Nephron (organoid): ENCODE measurements at regions not wholly inside any gene's neighbourhood (a gene's known extent, or its start where the extent isn't known, plus 50 kb on each side); places are given as distances from the start of the nearest gene placed in this dataset.

ENCODE experiments used
- H3K27ac Mint-ChIP-seq, 3 experiments: 2 replicates each; pipeline ENCODE4 v1.8.0; 2020; ENCODE audit warnings: mixed read lengths in 3 of 3, mild to moderate bottlenecking in 2 of 3, moderate library complexity in 1 of 3
- H3K27me3 Mint-ChIP-seq: 2 replicates; pipeline ENCODE4 v1.8.0; 2021; ENCODE audit warnings: low read depth, mild to moderate bottlenecking, moderate library complexity, mixed read lengths
- H3K36me3 Mint-ChIP-seq: 2 replicates; pipeline ENCODE4 v1.8.0; 2020; ENCODE audit warnings: low read depth, mixed read lengths
- H3K4me1 Mint-ChIP-seq: 2 replicates; pipeline ENCODE4 v1.8.0; 2020; ENCODE audit warnings: mixed read lengths
- H3K4me3 Mint-ChIP-seq, 3 experiments: 2 replicates each; pipeline ENCODE4 v1.8.0; 2020; ENCODE audit warnings: mild to moderate bottlenecking in 3 of 3, mixed read lengths in 3 of 3, moderate library complexity in 2 of 3
- H3K9me3 Mint-ChIP-seq: 2 replicates; pipeline ENCODE4 v1.8.0; 2020; ENCODE audit warnings: mixed read lengths
- TF ChIP-seq, protein P1 (sequence below), 3 experiments: fragments of 200-600 bp; sonication (generic); IDR thresholded peaks; one replicate each; pipeline ENCODE4 v1.5.0; 2021; ENCODE audit warnings: antibody characterized with exemption in 3 of 3; ENCODE audit not compliant: unreplicated experiment in 3 of 3

DNA sequence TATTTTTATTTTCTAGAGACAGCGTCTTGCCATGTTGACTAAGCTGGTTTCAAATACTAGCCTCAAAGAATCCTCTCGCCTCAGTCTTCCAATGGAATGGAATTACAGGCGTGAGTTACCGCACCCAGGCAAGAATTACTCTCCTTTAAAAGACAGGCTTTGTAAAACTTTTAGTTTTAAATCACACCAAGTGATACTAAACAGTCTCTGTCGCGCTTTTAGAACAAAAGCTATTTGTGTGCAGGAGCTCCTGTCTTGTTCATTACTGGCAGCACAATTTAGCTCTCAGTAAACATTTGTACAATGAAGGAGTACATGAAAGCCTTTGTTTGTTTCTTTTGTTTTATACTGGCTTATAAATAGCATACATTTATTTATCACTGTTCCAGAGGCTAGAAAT, 1719.2 kb upstream of the PIK3C3 start:
- peaks cover 9% of the 10 kb centered on the region for H3K9me3 Mint-ChIP-seq
- TF ChIP-seq, protein P1, sequence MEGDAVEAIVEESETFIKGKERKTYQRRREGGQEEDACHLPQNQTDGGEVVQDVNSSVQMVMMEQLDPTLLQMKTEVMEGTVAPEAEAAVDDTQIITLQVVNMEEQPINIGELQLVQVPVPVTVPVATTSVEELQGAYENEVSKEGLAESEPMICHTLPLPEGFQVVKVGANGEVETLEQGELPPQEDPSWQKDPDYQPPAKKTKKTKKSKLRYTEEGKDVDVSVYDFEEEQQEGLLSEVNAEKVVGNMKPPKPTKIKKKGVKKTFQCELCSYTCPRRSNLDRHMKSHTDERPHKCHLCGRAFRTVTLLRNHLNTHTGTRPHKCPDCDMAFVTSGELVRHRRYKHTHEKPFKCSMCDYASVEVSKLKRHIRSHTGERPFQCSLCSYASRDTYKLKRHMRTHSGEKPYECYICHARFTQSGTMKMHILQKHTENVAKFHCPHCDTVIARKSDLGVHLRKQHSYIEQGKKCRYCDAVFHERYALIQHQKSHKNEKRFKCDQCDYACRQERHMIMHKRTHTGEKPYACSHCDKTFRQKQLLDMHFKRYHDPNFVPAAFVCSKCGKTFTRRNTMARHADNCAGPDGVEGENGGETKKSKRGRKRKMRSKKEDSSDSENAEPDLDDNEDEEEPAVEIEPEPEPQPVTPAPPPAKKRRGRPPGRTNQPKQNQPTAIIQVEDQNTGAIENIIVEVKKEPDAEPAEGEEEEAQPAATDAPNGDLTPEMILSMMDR (IDR thresholded peaks at IDR 0.05; ENCODE audit: unreplicated experiment in 3 of 3) = no peak
- no peak overlapping the region for H3K4me3 Mint-ChIP-seq
- no peaks in the 10 kb centered on the region for H3K27me3 Mint-ChIP-seq
- peaks cover 6% of the 10 kb centered on the region for H3K36me3 Mint-ChIP-seq
- peaks cover 4% of the 10 kb centered on the region for H3K4me1 Mint-ChIP-seq
- H3K27ac Mint-ChIP-seq = no peak overlapping the region

GRCh38 chr18:40235323-40235722, 1719.7 kb upstream of the PIK3C3 start:
- Mint-ChIP-seq H3K9me3 (peaks cover 9% of the 10 kb centered on the region), H3K4me1 (peaks cover 4% of the 10 kb centered on the region), H3K27me3 (no peaks in the 10 kb centered on the region), H3K27ac (no peak overlapping the region), H3K36me3 (peaks cover 6% of the 10 kb centered on the region), H3K4me3 (no peak overlapping the region)
- TF ChIP-seq, protein P1 (IDR thresholded peaks at IDR 0.05; ENCODE audit: unreplicated experiment in 3 of 3) = no peak

- Mint-ChIP-seq H3K4me3 (no peak overlapping the region), H3K9me3 (peaks cover 9% of the 10 kb centered on the region), H3K27me3 (no peaks in the 10 kb centered on the region), H3K36me3 (peaks cover 6% of the 10 kb centered on the region), H3K27ac (peak overlapping the region in 2 of 3 experiments; percentile 26 to 30), H3K4me1 (peaks cover 4% of the 10 kb centered on the region)
- TF ChIP-seq, protein P1 (IDR thresholded peaks at IDR 0.05; ENCODE audit: unreplicated experiment in 3 of 3) = no peak
These were observed 1721.0 kb upstream of the PIK3C3 start for GRCh38 chr18:40233931-40234616.

DNA sequence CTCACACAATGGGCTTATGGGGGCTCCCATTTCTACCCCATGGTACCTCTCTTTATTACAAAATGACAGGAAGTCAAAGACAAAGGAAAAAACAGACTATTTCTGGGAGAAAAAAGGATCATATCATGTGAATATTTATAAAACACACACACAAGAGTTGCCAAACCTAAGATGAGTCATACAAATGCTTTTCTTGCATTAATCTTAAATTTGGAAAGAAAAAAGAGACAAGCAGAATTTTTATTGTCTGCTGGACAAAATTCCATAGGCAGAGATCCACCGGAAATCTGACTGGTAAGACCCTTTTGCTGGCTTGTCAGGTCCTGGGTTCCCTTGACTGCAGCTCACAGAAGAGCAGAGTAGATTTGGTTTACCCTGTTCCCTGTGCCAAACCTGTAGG, 1732.3 kb upstream of the PIK3C3 start:
- H3K4me1 Mint-ChIP-seq = peaks cover 13% of the 10 kb centered on the region
- TF ChIP-seq, protein P1 (IDR thresholded peaks at IDR 0.05; ENCODE audit: unreplicated experiment in 3 of 3) = no peak
- H3K4me3 Mint-ChIP-seq = no peak overlapping the region
- no peaks in the 10 kb centered on the region for H3K27me3 Mint-ChIP-seq
- peak overlapping the region in 2 of 3 experiments; percentile 34 to 49 for H3K27ac Mint-ChIP-seq
- no peaks in the 10 kb centered on the region for H3K36me3 Mint-ChIP-seq
- no peaks in the 10 kb centered on the region for H3K9me3 Mint-ChIP-seq

DNA sequence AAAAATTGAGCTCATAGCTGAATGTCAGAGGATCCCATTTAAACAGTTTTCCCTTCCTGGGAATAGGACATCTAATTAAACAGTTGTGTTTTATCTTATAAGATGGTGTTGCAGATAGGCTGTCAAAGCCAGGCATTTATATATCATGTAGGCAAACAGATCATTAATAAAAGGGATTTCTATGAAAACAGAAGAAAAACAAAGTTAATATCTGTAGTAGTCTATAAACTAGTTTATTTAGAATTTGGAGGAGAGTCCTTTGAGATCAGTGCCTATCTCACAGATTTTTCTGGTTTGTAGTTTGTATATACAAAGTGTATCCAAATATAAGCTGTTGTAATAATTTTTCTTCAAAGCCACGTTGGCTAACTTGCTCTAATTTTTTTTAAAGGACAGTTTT, 1738.2 kb upstream of the PIK3C3 start:
- Mint-ChIP-seq H3K27me3 (no peaks in the 10 kb centered on the region), H3K4me1 (no peaks in the 10 kb centered on the region), H3K4me3 (no peak overlapping the region), H3K9me3 (no peaks in the 10 kb centered on the region), H3K27ac (no peak overlapping the region), H3K36me3 (no peaks in the 10 kb centered on the region)
- TF ChIP-seq, protein P1 (IDR thresholded peaks at IDR 0.05; ENCODE audit: unreplicated experiment in 3 of 3) = no peak

GRCh38 chr18:40215979-40216378, 1739.1 kb upstream of the PIK3C3 start:
- no peak overlapping the region for H3K4me3 Mint-ChIP-seq
- H3K9me3 Mint-ChIP-seq = no peaks in the 10 kb centered on the region
- H3K4me1 Mint-ChIP-seq = no peaks in the 10 kb centered on the region
- H3K36me3 Mint-ChIP-seq = no peaks in the 10 kb centered on the region
- no peak overlapping the region for H3K27ac Mint-ChIP-seq
- H3K27me3 Mint-ChIP-seq = no peaks in the 10 kb centered on the region
- TF ChIP-seq, protein P1 (IDR thresholded peaks at IDR 0.05; ENCODE audit: unreplicated experiment in 3 of 3) = no peak
